KMS-11 (cell line): ENCODE measurements at regions not wholly inside any gene's neighbourhood (a gene's known extent, or its start where the extent isn't known, plus 50 kb on each side); places are given as distances from the start of the nearest gene placed in this dataset.
"Not testable (repeated sequence)": the region's sequence is repeated elsewhere in the genome, so short reads cannot be mapped to it uniquely, and the experiment has no call there.

ENCODE experiments used
- H2AFZ ChIP-seq: fragments of 200-600 bp; sonication (generic); 2 replicates; pipeline ENCODE4 v1.6.1; 2016; ENCODE audit warnings: antibody characterized with exemption, mixed run types, low read depth
- H3K27ac ChIP-seq: fragments of 200-600 bp; sonication (generic); 2 replicates; pipeline ENCODE4 v1.6.1; 2016; ENCODE audit warnings: mild to moderate bottlenecking, mixed run types
- H3K27me3 ChIP-seq: fragments of 200-600 bp; sonication (generic); 2 replicates; pipeline ENCODE4 v1.6.1; 2017; ENCODE audit warnings: mild to moderate bottlenecking, low read depth, mixed run types, moderate library complexity; ENCODE audit not compliant: insufficient read depth
- H3K36me3 ChIP-seq: fragments of 200-600 bp; sonication (generic); 2 replicates; pipeline ENCODE4 v1.6.1; 2017; ENCODE audit warnings: mild to moderate bottlenecking, mixed run types; ENCODE audit not compliant: insufficient read depth
- H3K4me1 ChIP-seq: fragments of 200-600 bp; sonication (generic); 2 replicates; pipeline ENCODE4 v1.6.1; 2016; ENCODE audit warnings: mild to moderate bottlenecking, low read depth, mixed run types; ENCODE audit not compliant: poor library complexity, severe bottlenecking
- H3K4me2 ChIP-seq: fragments of 200-600 bp; sonication (generic); 2 replicates; pipeline ENCODE4 v1.7.0; 2016; ENCODE audit warnings: mild to moderate bottlenecking, mixed run types
- H3K4me3 ChIP-seq: fragments of 200-600 bp; sonication (generic); IDR thresholded peaks from 2 replicates; pipeline ENCODE4 v1.6.1; 2017; ENCODE audit warnings: low read depth, low read length, mixed read lengths; ENCODE audit not compliant: insufficient read depth
- H3K79me2 ChIP-seq: fragments of 200-600 bp; sonication (generic); 2 replicates; pipeline ENCODE4 v1.6.1; 2016; ENCODE audit warnings: low read depth, mixed run types; ENCODE audit not compliant: insufficient read depth
- H3K9ac ChIP-seq: fragments of 200-600 bp; sonication (generic); 2 replicates; pipeline ENCODE4 v1.6.1; 2016; ENCODE audit warnings: mild to moderate bottlenecking, mixed run types
- H4K20me1 ChIP-seq: fragments of 200-600 bp; sonication (generic); 2 replicates; pipeline ENCODE4 v1.6.1; 2016; ENCODE audit warnings: mild to moderate bottlenecking, mixed run types; ENCODE audit not compliant: insufficient read depth
- TF ChIP-seq, protein P1 (sequence below): fragments of 200-600 bp; sonication (generic); conservative IDR thresholded peaks from 2 replicates; pipeline ENCODE4 v1.6.1; 2017; ENCODE audit warnings: low read depth, mild to moderate bottlenecking, antibody characterized with exemption, low read length, moderate library complexity, mixed read lengths

DNA sequence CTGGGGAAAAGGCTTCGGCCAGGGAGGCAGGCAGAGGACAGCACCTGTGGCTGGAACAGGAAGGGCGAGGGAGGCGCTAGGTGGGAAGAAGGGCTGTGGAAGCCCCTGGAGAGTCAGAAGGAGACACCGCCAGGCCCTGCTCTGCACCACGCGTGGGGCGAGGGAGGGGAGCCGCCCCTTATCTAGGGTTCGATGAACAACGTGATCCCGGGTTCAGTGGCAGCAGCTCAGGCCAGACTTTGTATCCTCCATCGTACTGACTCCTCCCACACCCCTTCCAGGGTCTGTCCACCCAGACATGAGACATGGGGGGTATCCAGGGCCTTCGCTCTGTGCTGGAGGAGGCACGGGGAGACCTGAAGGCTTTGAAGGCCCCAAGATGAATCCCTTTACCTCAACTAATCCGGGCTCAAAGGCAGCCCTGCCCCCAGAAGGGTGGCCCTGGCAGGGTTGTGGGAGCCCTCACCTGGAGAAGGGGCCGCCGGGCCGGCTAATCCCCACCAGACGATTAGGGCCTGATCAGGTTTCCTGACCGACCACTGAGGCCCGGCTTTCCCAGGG lies 110.8 kb downstream of the PDGFA start:
- TF ChIP-seq, protein P1, sequence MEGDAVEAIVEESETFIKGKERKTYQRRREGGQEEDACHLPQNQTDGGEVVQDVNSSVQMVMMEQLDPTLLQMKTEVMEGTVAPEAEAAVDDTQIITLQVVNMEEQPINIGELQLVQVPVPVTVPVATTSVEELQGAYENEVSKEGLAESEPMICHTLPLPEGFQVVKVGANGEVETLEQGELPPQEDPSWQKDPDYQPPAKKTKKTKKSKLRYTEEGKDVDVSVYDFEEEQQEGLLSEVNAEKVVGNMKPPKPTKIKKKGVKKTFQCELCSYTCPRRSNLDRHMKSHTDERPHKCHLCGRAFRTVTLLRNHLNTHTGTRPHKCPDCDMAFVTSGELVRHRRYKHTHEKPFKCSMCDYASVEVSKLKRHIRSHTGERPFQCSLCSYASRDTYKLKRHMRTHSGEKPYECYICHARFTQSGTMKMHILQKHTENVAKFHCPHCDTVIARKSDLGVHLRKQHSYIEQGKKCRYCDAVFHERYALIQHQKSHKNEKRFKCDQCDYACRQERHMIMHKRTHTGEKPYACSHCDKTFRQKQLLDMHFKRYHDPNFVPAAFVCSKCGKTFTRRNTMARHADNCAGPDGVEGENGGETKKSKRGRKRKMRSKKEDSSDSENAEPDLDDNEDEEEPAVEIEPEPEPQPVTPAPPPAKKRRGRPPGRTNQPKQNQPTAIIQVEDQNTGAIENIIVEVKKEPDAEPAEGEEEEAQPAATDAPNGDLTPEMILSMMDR: no peak
- H3K27ac ChIP-seq: no peak overlapping the region
- H3K36me3 ChIP-seq: no peaks in the 10 kb centered on the region
- peaks cover 64% of the 10 kb centered on the region for H3K27me3 ChIP-seq
- H3K4me1 ChIP-seq: no peaks in the 10 kb centered on the region
- H3K79me2 ChIP-seq: no peaks in the 10 kb centered on the region
- H4K20me1 ChIP-seq: no peaks in the 10 kb centered on the region
- no peak overlapping the region for H2AFZ ChIP-seq
- no peak overlapping the region for H3K4me3 ChIP-seq
- no peak overlapping the region for H3K9ac ChIP-seq
- H3K4me2 ChIP-seq: no peak overlapping the region

DNA sequence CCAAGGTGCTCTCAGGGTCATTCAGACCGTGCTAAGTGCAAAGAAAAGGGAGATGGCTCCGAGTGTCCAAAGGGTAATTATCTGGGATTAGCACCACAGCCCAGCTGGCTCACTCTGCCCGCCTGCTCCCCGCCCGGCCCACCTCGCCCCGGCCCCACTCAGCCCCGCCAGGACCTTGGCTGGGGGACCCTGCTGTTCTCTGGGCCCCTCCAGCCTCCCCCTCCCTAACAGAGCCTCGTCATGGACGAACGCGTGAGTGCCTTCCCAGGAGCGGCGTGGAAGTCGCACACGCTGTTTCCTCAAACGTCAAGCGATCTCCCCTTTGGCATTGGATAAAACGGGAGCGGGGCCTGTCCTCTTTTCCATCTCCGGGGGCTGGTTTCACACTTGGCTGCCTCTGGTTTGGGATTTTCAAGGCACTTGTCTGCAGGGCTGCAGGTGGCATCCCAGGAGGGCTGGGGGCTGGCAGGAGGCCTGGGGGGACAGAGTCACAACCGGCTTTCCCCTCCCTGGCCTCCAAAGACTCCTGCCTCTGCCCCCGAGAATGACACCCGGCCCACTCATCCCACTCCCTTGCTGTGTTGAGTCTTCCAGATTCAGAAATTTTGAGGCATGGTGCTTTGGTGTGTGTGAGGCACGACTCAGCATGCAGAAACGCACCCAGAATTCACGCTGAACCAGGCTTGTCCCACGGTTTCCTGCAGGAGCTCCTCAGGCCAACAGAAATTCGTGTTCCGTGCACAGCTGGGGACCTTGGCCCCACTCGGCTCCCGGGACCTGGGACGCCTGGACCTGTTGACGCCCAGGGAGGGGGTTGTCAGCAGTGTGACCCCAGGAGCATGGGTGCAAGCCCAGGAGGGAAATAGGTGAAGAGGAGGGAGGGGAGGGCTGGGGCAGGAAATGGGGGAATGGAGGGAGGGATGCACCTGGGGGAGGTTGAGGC lies 110.0 kb downstream of the PDGFA start:
- H3K27me3 ChIP-seq: peaks cover 56% of the 10 kb centered on the region
- H3K79me2 ChIP-seq: no peaks in the 10 kb centered on the region

DNA sequence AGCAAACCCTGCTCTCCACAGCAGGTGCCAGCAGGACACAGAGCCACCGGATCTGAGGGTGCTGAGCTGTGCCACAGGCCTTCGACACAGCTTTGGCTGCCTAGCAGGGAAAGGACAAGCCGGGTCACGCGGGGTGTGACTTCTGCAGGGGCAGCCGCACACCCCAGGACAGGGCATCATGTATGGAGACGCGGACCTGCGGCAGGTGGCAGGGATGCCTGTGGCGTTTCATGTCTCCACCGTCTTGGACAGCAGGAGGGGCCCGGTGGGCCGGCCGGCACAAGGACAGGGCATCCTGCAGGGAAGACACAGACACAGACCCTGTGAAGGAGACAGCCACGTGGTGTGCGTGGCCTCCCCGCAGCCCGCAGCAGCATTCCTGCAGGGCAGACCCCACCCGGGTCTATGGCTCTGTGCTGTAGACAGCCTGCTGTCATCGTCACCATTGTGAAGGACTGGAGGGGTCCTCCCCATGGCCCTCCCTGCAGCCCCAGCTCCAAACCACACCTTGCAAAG lies 109.2 kb downstream of the PDGFA start:
- Histone ChIP-seq H2AFZ (no peak overlapping the region), H4K20me1 (no peaks in the 10 kb centered on the region), H3K4me2 (no peak overlapping the region), H3K4me3 (no peak overlapping the region), H3K36me3 (no peaks in the 10 kb centered on the region), H3K79me2 (no peaks in the 10 kb centered on the region), H3K27ac (no peak overlapping the region), H3K4me1 (no peaks in the 10 kb centered on the region), H3K27me3 (peaks cover 53% of the 10 kb centered on the region), H3K9ac (no peak overlapping the region)
- TF ChIP-seq, protein P1: no peak

More for the DNA sequence above, 110.0 kb downstream of the PDGFA start:
- no peaks in the 10 kb centered on the region for H3K4me1 ChIP-seq
- H3K27ac ChIP-seq: no peak overlapping the region
- H3K4me2 ChIP-seq: no peak overlapping the region
- H2AFZ ChIP-seq: no peak overlapping the region
- no peaks in the 10 kb centered on the region for H3K36me3 ChIP-seq
- H4K20me1 ChIP-seq: no peaks in the 10 kb centered on the region
- no peak overlapping the region for H3K4me3 ChIP-seq
- no peak overlapping the region for H3K9ac ChIP-seq
- TF ChIP-seq, protein P1: no peak

DNA sequence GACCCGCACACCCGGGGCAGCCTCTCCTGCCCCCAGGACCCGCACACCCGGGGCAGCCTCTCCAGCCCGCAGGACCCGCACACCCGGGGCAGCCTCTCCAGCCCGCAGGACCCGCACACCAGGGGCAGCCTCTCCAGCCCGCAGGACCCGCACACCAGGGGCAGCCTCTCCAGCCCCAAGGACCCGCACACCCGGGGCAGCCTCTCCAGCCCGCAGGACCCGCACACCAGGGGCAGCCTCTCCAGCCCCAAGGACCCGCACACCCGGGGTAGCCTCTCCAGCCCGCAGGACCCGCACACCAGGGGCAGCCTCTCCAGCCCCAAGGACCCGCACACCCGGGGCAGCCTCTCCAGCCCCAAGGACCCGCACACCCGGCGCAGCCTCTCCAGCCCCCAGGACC lies 108.5 kb downstream of the PDGFA start:
- not testable (repeated sequence) for H3K9ac ChIP-seq, H3K4me3 ChIP-seq, H3K36me3 ChIP-seq, H3K4me1 ChIP-seq, H3K27ac ChIP-seq, H3K79me2 ChIP-seq, H2AFZ ChIP-seq, H3K4me2 ChIP-seq, H4K20me1 ChIP-seq
- H3K27me3 ChIP-seq: peaks cover 52% of the 10 kb centered on the region
